ENCODE measurements at regions not wholly inside any gene's neighbourhood (a gene's known extent, or its start where the extent isn't known, plus 50 kb on each side); places are given as distances from the start of the nearest gene placed in this dataset.
A peak's percentile ranks its signal among the peaks of the same experiment; 100 is the strongest.

GRCh38 chr5:4665911-4666310 lies 474.2 kb upstream of the ADAMTS16 start:
- no peak for DNase-seq

GRCh38 chr5:4674166-4674565 lies 466.0 kb upstream of the ADAMTS16 start:
- no peak for DNase-seq

GRCh38 chr5:4676934-4677333 lies 463.2 kb upstream of the ADAMTS16 start:
- no peak for DNase-seq

GRCh38 chr5:4684946-4685345 lies 455.2 kb upstream of the ADAMTS16 start:
- no peak for DNase-seq

- no peak for DNase-seq
Measured at GRCh38 chr5:4698596-4698995, 441.5 kb upstream of the ADAMTS16 start.

GRCh38 chr5:4699592-4699991 lies 440.5 kb upstream of the ADAMTS16 start:
- DNase-seq: no peak

GRCh38 chr5:4700069-4700468 lies 440.1 kb upstream of the ADAMTS16 start:
- peak; percentile 83 for DNase-seq

- DNase-seq: no peak
Measured at GRCh38 chr5:4700871-4701270, 439.3 kb upstream of the ADAMTS16 start.

- DNase-seq: no peak
Measured at GRCh38 chr5:4703931-4704458, 436.1 kb upstream of the ADAMTS16 start.

- DNase-seq: no peak
Measured at GRCh38 chr5:4704951-4705350, 435.2 kb upstream of the ADAMTS16 start.

- no peak for DNase-seq
Measured at GRCh38 chr5:4716781-4717180, 423.3 kb upstream of the ADAMTS16 start.

GRCh38 chr5:4717446-4717845 lies 422.7 kb upstream of the ADAMTS16 start:
- no peak for DNase-seq

- no peak for DNase-seq
Measured at GRCh38 chr5:4720831-4721230, 419.3 kb upstream of the ADAMTS16 start.

- no peak for DNase-seq
Measured at GRCh38 chr5:4722886-4723285, 417.2 kb upstream of the ADAMTS16 start.

GRCh38 chr5:4725594-4725993 lies 414.5 kb upstream of the ADAMTS16 start:
- no peak for DNase-seq

- DNase-seq: no peak
Measured at GRCh38 chr5:4730279-4730678, 409.9 kb upstream of the ADAMTS16 start.

GRCh38 chr5:4734348-4734747 lies 405.8 kb upstream of the ADAMTS16 start:
- DNase-seq: no peak

GRCh38 chr5:4735261-4735660 lies 404.9 kb upstream of the ADAMTS16 start:
- DNase-seq: no peak

- DNase-seq: no peak
Measured at GRCh38 chr5:4737868-4738267, 402.3 kb upstream of the ADAMTS16 start.

GRCh38 chr5:4738298-4738697 lies 401.8 kb upstream of the ADAMTS16 start:
- DNase-seq: no peak

- no peak for DNase-seq
Measured at GRCh38 chr5:4740156-4740555, 400.0 kb upstream of the ADAMTS16 start.

- DNase-seq: no peak
Measured at GRCh38 chr5:4758550-4758949, 381.6 kb upstream of the ADAMTS16 start.

GRCh38 chr5:4758996-4759395 lies 381.1 kb upstream of the ADAMTS16 start:
- DNase-seq: no peak

GRCh38 chr5:4762316-4762715 lies 377.8 kb upstream of the ADAMTS16 start:
- DNase-seq: no peak

GRCh38 chr5:4765411-4765810 lies 374.7 kb upstream of the ADAMTS16 start:
- no peak for DNase-seq

- DNase-seq: no peak
Measured at GRCh38 chr5:4766101-4766500, 374.0 kb upstream of the ADAMTS16 start.

Measured in right forelimb (tissue), 1 donor.